ENCODE measurements at regions not wholly inside any gene's neighbourhood (a gene's known extent, or its start where the extent isn't known, plus 50 kb on each side); places are given as distances from the start of the nearest gene placed in this dataset.
"Not testable (repeated sequence)": the region's sequence is repeated elsewhere in the genome, so short reads cannot be mapped to it uniquely, and the experiment has no call there.

DNA sequence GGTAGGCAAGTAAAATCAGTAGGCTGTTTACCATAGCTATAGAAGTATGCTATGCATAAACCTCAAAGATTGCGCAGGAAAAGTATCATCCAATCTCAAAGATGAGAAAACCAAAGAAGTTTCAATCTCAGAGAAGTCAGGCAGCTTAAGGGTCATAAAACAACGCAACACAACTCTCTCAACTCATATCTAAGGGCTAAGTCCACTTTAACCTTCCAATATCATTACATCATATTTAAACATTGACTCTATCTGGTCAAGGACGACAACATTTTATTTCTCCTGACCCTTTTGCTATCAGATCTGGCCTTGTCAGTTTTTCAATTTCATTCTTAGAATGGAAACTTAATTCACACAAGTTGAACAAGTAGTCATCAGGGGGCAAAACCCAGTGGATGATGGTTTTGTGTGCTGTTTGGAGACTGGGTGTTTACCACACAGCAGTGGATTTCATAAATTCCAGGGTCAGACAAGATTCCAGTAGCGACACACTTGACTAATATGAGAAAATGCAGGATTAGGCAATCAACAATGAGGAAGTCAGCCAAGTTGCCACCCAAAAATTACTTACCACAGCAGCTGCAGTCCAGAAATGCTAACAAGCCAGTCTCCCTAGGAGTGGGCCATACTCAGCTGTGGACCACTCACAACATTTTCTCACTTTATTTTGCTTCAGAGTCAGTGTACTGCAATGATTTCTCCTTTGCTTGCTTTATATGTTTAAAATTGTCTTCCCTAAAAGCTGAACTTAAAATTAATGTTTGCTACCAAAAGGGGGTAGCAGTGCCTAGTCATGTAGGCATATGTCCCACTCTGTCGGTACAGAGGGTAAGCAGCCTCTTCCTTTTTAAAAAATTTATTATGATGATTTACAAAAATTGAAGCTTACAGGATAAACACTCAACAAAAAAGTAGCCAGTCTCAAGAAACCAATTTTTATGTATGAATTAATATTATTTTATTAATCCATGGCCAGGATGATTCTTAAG, 131.9 kb upstream of the NBPF9 start:
- DNase-seq: not testable (repeated sequence)

DNA sequence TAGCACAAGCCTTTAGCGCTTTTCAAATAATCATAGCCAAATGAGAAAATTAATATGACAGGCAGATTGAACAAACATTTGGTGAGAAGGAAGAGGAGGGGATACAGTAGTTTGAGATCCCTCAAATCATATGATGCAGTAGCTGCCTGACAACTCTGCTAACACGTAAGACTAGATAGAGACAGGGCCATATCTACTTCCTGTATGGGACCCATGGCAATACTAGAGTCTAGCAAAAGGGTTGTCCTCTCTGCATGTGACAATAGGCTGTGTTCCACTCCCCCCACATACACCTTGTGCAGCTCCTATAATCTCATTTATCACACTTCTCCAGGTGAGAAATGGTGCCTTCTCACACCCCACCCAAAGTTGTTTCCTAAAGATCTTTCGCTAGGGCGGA, 134.2 kb upstream of the NBPF9 start:
- DNase-seq: not testable (repeated sequence)

DNA sequence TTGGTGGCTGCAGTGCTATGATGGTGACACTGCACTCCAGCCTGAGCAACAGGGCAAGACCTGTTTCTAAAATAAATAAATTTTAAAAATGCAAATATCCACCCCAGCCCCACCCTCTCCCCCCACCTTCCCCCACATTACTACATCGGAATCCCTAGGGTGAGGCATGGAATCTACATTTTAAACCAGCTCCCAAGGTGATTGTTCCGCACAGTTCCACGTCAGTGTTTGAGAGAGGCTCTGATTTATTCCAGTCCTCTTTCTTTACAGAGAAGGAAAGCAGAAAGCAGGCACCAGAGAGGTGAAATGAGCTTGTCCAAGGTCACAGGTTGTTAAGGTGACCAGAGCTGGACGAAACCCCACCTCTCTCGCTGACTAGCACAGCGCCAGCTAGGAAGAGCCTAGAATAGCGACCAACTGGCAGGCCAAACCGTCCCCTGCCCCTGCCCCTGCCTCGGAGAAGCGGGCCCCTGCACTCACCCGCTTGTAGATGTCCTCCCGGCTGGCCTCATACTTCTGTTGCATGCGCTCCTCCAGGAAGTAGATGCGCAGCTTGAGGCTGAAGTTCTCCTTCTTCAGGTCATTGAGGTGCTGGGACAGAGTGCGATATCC, 136.7 kb upstream of the NBPF9 start:
- not testable (repeated sequence) for DNase-seq

DNA sequence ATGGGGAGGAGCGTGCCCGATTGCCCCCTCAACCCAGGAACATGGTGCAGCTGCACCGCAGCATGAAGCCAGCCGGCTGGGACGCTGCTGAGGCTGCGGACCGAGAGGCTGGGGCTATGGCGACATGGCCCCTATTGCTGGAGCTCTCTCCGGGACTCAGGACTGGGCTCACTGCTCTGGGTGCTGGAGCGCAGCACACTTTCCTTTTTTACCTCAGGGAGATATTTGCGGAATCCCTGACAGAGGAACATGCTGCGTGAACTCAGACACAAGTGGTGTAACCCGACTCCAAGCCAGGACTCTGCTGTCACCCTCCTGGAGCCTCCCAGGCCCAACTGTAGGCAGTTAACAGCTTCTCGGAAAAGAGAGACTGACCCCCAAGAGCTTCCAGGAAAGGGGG, 137.2 kb upstream of the NBPF9 start:
- not testable (repeated sequence) for DNase-seq

DNA sequence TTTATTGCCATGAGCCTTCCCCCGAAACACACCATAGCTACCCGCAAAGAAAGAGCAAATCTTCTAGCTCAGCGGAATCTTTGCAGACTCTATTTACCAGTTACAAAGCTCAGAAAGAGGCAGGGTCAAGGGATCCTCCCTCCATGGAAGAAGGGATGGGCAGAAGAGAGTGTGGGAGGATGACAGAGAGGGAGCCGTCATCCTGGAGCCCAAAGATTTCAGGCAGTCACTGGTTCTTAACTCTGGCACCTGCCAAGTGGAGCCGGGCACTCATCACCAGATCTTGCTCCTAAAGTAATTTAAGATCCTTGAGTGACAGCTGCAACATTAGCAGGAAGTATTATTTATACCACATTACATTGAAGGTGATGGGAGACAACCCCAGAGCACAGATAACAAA, 137.9 kb upstream of the NBPF9 start:
- DNase-seq: not testable (repeated sequence)

DNA sequence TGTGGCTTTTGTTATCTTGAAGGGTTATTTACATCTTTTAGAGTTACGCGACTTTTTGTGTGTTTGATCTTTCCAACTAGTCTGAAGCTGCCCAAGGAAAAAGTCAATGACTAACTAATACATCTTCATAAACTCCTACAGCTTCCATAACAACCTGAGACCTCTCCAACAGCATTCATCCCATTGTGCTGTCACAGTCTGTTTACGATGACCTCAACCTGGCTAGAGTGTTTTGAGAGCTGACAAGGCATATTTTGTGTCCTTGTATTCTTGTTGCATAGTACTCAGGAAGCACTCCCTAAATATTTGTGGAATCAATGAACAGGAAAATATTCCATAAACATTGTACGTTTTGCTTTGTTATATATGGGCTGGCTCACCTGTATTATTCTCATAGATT, 140.2 kb upstream of the NBPF9 start:
- DNase-seq: not testable (repeated sequence)

DNA sequence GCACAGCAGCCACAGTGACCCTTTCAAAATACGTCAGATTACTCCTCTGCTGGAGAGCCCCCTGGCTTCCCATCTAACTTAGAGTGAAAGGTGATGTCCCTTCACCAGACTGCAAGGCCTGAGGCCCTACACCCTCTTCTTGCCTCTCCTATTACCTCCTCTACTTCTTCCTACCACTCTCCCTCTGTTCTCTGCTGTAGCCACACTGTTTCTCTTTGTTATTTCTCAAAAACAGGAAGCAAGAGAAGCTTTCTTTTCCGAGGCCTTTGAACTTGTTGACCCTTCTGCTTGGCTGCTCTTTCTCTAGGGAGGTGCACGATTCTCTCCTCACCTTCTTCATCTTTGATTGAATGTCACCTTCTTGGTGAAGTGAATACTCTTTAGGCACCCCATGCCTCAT, 141.3 kb upstream of the NBPF9 start:
- not testable (repeated sequence) for DNase-seq

DNA sequence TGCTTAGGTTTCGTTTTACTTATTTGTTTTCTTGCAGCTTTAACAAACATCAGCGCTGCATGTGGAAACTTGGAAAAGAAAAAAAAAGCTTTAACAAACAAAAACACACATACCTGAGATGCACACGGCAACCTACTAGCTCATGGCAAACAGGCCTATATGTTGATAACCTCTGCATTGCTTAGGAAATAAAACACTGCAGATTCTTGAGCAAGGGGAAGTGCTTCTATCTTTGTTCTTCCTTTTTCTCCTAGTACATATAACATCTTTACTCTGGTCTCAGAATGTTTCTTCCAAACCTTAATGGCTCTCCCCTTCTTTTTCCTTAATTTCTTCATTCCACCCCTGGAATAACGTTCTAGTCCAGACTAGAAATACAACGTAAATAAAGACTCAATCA, 142.9 kb upstream of the NBPF9 start:
- DNase-seq: not testable (repeated sequence)

DNA sequence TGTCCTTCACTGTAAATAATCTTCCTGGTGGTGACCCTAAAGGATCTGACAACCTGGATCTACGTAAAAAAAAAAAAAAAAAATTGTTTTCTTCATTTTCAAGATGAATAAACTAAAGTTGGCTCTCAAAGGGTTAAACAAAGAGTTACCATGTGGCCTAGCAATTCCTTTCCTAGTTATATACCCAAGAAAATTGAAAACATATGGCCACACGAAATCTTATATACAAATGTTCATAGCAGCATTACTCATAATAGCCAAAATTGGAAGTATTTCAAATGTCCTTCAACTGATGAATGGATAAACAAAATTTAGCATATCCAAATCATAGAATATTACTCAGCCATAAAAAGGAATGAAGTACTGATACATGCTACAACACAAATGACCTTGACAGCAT, 145.3 kb upstream of the NBPF9 start:
- DNase-seq: not testable (repeated sequence)

DNA sequence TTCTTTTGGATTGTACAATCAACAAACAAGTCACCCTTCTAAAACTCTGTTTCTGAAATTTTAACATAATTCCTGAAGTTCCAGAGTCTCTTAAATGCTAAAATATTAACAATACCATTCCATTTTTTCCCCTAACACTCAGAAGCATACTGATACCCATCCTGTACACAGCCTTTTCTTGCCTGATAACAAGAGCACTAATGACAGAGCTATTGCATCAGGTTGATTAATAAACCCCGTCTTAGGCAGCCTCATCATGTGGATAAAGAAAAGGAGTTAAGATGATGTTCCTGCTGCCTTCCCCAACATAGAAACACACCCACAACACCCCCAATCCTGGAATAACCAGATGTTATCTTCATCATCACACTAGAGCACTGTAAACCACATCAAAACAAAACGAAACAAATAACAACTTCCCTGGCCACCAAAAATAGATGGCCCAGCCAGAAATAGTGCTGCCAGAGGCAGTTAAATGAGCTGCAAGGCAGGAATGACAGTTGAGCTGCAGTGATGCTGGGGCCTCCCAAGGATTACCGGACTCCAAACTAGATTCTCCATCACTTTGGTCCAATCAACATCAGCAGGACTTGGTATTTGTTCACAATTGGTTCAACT, 146.6 kb upstream of the NBPF9 start:
- not testable (repeated sequence) for DNase-seq

DNA sequence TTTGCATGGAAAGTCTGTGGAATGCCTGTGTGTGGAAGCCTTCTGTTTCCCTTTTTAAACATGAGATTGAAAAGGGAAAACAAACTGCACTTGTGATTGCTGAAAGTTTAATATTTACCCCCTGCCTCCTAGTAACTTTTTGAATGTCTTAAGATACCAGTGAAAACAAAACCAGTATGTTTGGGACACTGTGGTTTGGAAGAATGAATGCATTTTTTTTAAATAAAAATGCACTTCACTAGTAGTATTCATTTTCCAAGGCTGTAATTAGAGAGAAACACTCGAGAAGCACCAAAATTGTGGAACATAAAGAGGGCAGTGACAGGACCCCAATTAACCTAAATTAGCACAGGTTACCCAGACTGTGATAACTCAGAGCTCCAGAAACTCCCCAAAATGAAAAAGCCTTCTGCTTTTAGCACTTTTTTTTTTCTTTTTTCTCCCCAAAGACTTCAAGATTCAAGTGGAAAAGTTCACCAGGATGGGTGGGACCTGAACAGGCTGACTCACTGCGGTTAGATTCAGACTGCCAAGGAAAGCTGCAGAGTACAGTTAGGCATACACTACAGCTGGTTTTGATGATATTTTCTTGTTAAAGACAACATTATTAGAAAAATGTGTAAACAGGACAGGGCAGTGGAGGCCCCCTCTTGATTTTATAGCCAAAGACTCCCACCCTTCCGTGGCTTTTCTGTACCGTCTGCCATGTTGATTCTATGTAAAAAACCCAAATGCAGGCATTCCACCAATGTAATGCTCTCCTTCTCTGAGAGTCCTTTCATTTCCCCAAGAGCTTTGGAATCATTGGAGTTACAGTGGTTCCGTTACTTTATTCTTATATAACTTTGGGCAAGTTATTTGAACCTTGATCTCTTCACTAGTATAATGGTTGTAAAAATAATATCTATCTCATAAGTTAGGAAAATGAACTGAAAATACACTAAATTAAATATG, 151.8 kb upstream of the NBPF9 start:
- DNase-seq: not testable (repeated sequence)

DNA sequence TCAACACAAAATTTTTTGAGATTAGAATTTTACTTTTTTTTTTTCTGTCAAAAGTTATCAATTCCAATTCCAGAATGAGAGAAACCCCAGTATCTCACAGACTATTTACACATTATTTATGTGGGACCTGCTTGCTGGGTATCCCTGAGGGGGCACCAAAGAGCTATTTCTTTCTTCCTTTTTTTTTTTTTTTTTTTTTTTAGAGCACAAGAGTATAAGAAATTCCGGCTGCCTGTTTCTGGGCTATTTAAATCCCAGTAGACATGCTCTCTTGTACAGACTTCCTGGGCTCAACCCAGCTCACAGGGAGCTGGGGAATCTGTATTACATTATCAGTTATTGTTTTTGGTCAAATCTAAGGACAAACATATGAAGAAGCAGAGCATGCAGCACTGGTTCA, 156.9 kb upstream of the NBPF9 start:
- DNase-seq: not testable (repeated sequence)

DNA sequence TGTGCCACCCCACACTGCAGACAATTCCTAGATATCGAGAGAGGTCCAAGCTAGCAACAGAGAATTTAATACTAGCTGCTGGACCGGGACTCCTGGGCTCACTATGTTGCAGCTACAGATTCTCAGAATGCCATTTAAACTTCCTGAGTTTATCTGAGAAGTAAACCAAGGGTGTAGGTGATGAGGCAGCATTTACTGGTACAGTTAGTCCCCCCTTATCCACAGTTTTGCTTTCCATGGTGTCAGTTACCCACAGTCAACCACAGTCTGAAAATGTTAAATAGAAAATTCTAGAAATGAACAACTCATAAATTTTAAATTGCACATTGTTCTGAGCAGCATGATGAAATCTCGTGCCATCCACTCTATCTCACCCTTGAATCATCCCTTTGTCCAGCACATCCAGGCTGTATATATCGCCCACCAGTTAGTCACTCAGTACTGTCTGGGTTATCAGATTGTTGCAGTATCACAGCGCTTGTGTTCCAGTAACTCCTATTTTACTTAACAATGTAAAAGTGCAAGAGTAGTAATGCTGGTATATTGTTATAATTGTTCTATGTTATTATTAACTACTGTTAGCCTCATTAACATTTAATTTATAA, 157.5 kb upstream of the NBPF9 start:
- not testable (repeated sequence) for DNase-seq

DNA sequence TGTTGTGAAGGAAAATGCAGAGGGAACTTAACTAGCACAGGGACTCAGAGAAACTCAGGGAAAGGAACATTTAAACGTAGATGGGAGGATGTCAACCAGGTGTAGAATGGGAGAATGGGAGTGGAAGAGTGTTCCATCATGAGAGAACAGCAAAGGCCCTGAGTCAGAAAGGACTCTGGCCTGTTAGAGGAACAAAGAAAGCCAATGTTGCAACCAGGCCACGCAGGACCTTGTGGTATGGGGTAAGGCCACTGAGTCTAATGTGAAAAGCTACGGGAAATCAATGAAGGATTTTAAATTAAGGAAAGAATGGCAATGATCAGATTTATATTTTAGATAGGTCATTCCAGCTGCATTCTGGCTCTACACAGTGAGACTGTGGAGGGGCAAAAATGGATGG, 163.9 kb upstream of the NBPF9 start:
- DNase-seq: not testable (repeated sequence)

DNA sequence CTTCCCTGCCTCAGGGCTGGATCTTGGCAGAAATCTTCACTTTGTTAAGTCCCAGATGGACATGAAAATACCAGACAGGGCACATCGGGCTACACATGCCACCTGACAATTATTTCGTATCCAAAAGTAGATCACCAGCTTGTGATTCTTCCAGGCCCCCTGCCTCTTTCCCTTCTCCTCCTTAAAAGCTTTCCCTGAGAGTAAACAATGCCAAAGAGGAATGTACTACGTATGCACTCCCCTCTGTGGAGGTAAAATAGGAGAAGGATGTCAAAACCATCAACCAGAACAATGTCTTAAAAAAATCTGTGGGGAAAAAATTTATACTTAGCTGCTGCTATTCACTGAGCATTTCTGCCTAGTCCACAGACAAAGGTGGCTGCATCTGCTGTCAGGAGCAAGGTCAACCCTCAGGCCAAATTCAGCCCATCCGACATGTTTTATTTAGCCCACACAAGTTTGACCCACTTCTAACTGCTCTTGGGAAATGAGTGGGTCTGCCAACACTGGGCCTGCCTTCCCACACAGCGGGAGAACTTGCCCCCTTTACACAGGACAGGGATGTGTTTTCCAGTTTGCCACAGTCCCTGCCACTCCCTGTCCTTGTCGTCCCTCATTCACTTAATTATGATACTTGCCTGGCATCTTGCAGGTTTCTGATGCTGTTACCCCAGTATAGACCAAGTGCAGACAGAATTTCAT, 165.8 kb upstream of the NBPF9 start:
- DNase-seq: not testable (repeated sequence)

DNA sequence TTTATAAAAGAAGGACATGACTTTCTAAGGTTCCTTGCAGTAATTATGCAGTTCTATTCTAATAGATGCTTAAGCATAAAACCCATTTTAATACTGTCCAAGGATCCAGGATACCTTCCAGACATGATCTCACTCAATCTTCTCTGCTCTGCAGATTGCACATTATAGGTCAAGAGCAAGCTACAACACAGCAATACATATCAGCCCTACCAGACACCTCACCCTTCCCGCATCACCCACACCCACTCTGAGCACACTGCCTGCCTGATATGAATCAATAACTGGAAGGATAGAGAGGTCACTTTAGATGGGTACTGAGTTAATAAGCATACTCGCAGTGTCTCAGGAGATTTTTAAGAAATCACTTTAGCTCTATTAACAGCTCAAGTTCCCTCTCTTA, 166.5 kb upstream of the NBPF9 start:
- DNase-seq: not testable (repeated sequence)

DNA sequence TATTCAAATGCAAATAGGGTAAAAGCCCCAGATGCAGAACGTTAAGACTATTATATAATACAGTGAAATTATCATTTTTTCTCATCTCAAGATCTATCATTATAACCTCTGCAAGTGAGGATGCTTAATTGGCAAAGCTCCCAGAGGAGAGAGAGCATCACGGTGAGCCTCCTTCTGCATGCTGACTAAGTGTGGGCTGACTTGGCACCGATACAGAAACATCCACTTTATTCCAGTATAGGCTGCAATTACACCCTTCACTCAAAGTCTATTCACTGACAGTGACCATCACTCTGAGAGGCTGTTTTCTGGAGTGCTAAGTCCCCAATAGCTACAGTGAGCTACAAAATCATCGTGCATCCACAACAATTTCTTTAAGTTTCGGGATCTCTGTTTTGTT, 171.1 kb upstream of the NBPF9 start:
- DNase-seq: not testable (repeated sequence)

DNA sequence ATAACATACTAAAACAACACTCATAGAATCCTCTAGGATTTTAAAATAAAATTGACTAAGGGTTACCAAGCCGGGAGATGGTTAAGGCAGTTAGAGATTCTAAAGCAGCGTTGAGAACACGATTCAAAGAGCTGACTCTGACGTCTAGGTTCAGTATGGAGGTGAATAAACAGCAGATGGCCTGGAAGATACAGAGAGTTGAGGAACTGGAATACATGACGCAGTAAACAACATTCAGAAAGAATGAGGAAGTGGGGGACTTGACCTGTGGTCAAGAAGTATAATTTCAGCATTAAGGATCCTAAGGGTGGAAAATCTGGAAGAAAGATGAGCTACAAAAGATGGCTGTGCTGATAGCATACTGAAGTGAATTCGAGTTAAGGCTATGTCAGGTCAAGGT, 172.5 kb upstream of the NBPF9 start:
- not testable (repeated sequence) for DNase-seq

DNA sequence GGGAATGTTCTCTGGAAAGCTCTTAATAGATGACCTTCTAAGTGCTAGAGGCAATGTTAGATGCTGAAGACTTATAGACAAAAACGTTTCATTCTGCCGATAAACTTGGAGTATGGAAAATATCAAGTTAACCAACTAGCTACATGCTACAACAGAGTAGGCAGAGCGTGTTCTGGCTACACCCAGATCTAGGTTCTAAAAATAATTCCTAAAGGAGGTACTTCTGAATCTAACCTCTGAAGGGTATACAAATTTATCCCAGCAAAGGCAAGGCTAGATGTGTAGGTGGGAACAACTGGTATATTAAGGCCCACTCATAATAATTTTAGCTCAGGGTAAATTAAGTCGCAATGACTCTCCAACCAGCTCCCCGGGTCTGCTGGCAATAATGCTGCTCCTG, 173.1 kb upstream of the NBPF9 start:
- DNase-seq: not testable (repeated sequence)

DNA sequence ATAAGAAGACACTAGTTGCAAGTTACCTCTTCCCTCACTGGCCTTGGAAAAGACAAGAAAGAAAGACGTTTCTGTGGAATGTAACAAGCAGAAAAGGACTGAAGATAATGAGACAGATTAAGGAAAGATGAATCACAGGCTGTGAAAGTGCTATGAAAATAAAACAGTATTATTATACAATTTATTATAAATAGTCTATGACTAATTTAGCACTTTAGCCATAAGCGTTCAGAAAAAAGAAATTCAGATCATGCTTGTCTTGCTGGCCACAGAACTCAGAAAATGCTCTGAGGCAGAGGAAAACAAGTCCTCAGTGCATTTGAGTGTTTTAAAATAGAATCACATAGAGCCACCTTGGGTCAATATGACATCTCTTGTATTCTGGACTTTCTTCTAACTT, 174.8 kb upstream of the NBPF9 start:
- DNase-seq: not testable (repeated sequence)

DNA sequence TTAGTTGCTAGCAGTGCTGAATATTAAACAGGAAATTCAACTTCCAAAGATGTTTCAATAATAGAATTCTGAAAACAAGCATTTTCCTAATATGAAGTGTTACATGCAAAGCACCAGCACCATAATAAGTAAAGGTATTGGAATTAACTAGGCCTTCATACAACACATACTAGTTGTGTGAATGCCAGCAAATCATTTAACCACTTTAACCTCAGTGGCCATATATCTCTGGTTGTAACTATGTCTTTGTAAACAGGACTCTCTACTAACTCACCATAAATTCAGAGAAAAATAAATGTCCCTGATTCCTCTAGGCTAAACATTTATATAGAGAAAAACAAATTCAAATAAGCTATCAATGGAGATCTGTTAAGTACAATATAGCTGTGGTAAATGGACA, 175.7 kb upstream of the NBPF9 start:
- DNase-seq: not testable (repeated sequence)
